ENCODE measurements at regions not wholly inside any gene's neighbourhood (a gene's known extent, or its start where the extent isn't known, plus 50 kb on each side); places are given as distances from the start of the nearest gene placed in this dataset.

GRCh38 chr2:64919261-64919660 lies 69.9 kb upstream of the SLC1A4 start:
- H3K9me1 ChIP-seq (replicated peaks; ENCODE audit: control insufficient read depth, extremely low read depth, insufficient read depth, low read length) = no peaks in the 10 kb centered on the region
- DNase-seq (ENCODE audit: low read depth, low spot score) (no peak), FAIRE-seq (no peak)
- H3K27ac ChIP-seq (ENCODE audit: insufficient read depth, low read depth, low read length) = no peak overlapping the region
- no peak overlapping the region for H3K4me3 ChIP-seq (replicated peaks in 1 of 3; ENCODE audit: insufficient read depth in 1 of 3, low read depth in 1 of 3, low read length in 3 of 3)
- H3K9ac ChIP-seq (replicated peaks; ENCODE audit: extremely low read depth, insufficient read depth, low read length) = no peak overlapping the region
- POLR2A ChIA-PET = no interaction called here
- intact Hi-C loops (cut with micrococcal nuclease) (no loop called here), dilution Hi-C loops (cut with MboI; ENCODE audit: extremely low pct_ligation_motif_present, low sequenced_read_pairs) (no loop called here)
- TF ChIP-seq EZH2 (IDR thresholded peaks at IDR 0.05; ENCODE audit: borderline replicate concordance, low read depth, low read length, severe bottlenecking) = no peak
- no peak for TF ChIP-seq FOS (IDR thresholded peaks at IDR 0.05; ENCODE audit: borderline replicate concordance, insufficient read depth, low read length)
- TF ChIP-seq POLR2A (IDR thresholded peaks at IDR 0.05; ENCODE audit: low read depth, low read length) = no peak
- no peak for TF ChIP-seq GATA2 (IDR thresholded peaks at IDR 0.05; ENCODE audit: insufficient read depth, insufficient read length, low read depth, low read length)
- TF ChIP-seq MYC (IDR thresholded peaks at IDR 0.05; ENCODE audit: low read depth, low read length) = no peak
- TF ChIP-seq, protein P1, sequence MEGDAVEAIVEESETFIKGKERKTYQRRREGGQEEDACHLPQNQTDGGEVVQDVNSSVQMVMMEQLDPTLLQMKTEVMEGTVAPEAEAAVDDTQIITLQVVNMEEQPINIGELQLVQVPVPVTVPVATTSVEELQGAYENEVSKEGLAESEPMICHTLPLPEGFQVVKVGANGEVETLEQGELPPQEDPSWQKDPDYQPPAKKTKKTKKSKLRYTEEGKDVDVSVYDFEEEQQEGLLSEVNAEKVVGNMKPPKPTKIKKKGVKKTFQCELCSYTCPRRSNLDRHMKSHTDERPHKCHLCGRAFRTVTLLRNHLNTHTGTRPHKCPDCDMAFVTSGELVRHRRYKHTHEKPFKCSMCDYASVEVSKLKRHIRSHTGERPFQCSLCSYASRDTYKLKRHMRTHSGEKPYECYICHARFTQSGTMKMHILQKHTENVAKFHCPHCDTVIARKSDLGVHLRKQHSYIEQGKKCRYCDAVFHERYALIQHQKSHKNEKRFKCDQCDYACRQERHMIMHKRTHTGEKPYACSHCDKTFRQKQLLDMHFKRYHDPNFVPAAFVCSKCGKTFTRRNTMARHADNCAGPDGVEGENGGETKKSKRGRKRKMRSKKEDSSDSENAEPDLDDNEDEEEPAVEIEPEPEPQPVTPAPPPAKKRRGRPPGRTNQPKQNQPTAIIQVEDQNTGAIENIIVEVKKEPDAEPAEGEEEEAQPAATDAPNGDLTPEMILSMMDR (IDR thresholded peaks at IDR 0.05; ENCODE audit: extremely low read depth in 1 of 2, insufficient read depth in 1 of 2, low read depth in 1 of 2, low read length in 2 of 2) = no peak
- TF ChIP-seq JUN (IDR thresholded peaks at IDR 0.05; ENCODE audit: borderline replicate concordance, insufficient read depth, insufficient read length, low read depth) = no peak
- TF ChIP-seq POLR2AphosphoS5 (IDR thresholded peaks at IDR 0.05; ENCODE audit: insufficient read depth, low read depth, low read length) = no peak
- TF ChIP-seq, protein P2, sequence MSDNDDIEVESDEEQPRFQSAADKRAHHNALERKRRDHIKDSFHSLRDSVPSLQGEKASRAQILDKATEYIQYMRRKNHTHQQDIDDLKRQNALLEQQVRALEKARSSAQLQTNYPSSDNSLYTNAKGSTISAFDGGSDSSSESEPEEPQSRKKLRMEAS (IDR thresholded peaks at IDR 0.05; ENCODE audit: insufficient read depth, insufficient read length) = no peak
- H3K27me3 ChIP-seq (ENCODE audit: control insufficient read depth in 2 of 2, insufficient read depth in 2 of 2, low read length in 2 of 2) = peaks cover 0 to 2% of the 10 kb centered on the region in 2 experiments
- no peaks in the 10 kb centered on the region for H4K20me1 ChIP-seq (replicated peaks; ENCODE audit: control insufficient read depth, extremely low read depth, insufficient read depth, low read length)
- CTCF ChIA-PET = interaction anchor here (0.6 to 5.4 kb wide), 5 partner anchors 73 to 267 kb away, joined by 3 to 97 read pairs (median 8); no protein-coding TSS in a partner anchor
- H3K79me2 ChIP-seq (ENCODE audit: control insufficient read depth, insufficient read depth, low read length) = no peaks in the 10 kb centered on the region
- no peak overlapping the region for H3K4me2 ChIP-seq (ENCODE audit: insufficient read depth, low read length)
- H3K4me1 ChIP-seq (ENCODE audit: control insufficient read depth, extremely low read depth, insufficient read depth, low read length) = peaks cover 2% of the 10 kb centered on the region
- BruUV-seq (replicated peaks) = no TSS peak
- no peaks in the 10 kb centered on the region for H3K36me3 ChIP-seq (ENCODE audit: control insufficient read depth in 2 of 2, extremely low read depth in 1 of 2, insufficient read depth in 2 of 2, low read length in 2 of 2)
- no peak overlapping the region for H2AFZ ChIP-seq (ENCODE audit: low read depth, low read length)
- H3K9me3 ChIP-seq (replicated peaks; ENCODE audit: control insufficient read depth, insufficient read depth, low read length) = no peaks in the 10 kb centered on the region

Data from endothelial cell of umbilical vein (primary cell).